Parathyroid adenoma (tissue), 2 donors: ENCODE measurements at regions not wholly inside any gene's neighbourhood (a gene's known extent, or its start where the extent isn't known, plus 50 kb on each side); places are given as distances from the start of the nearest gene placed in this dataset.

Source experiments
- H2AFZ ChIP-seq: fragments of 300-600 bp; sonication (generic); one replicate; pipeline ENCODE4 v1.7.0; 2017; ENCODE audit warnings: antibody characterized with exemption, mild to moderate bottlenecking
- H3K27ac ChIP-seq: fragments of 300-600 bp; sonication (generic); one replicate; pipeline ENCODE4 v1.7.0; 2017
- H3K27me3 ChIP-seq: fragments of 300-600 bp; sonication (generic); one replicate; pipeline ENCODE4 v1.7.0; 2017; ENCODE audit warnings: low read length; ENCODE audit not compliant: control insufficient read depth, insufficient read depth
- H3K36me3 ChIP-seq: fragments of 300-600 bp; sonication (generic); one replicate; pipeline ENCODE4 v1.7.0; 2017; ENCODE audit warnings: low read length; ENCODE audit not compliant: control insufficient read depth, insufficient read depth
- H3K4me1 ChIP-seq: fragments of 300-600 bp; sonication (generic); one replicate; pipeline ENCODE4 v1.7.0; 2017; ENCODE audit warnings: control low read depth
- H3K4me2 ChIP-seq: fragments of 300-600 bp; sonication (generic); one replicate; pipeline ENCODE4 v1.7.0; 2017; ENCODE audit warnings: low read length
- H3K4me3 ChIP-seq: fragments of 300-600 bp; sonication (generic); one replicate; pipeline ENCODE4 v1.7.0; 2017; ENCODE audit warnings: low read depth, low read length
- H3K79me2 ChIP-seq: fragments of 300-600 bp; sonication (generic); one replicate; pipeline ENCODE4 v1.7.0; 2017; ENCODE audit warnings: control low read depth
- H3K9ac ChIP-seq: fragments of 300-600 bp; sonication (generic); one replicate; pipeline ENCODE4 v1.7.0; 2017; ENCODE audit warnings: mild to moderate bottlenecking
- H3K9me3 ChIP-seq: fragments of 300-600 bp; sonication (generic); one replicate; pipeline ENCODE4 v1.7.0; 2017; ENCODE audit warnings: low read length; ENCODE audit not compliant: control insufficient read depth
- CTCF ChIP-seq: fragments of 300-600 bp; sonication (generic); IDR thresholded peaks from one replicate; pipeline ENCODE4 v1.7.0; 2017; ENCODE audit warnings: antibody characterized with exemption, mild to moderate bottlenecking
- donor health status: primary hyperparathyroidism.

GRCh38 chr18:70998490-70998889 lies 709.6 kb downstream of the SOCS6 start:
- H3K4me2 ChIP-seq = no peak overlapping the region
- no peaks in the 10 kb centered on the region for H3K27me3 ChIP-seq
- H3K36me3 ChIP-seq = no peaks in the 10 kb centered on the region
- no peak overlapping the region for H2AFZ ChIP-seq
- no peak overlapping the region for H3K27ac ChIP-seq
- no peaks in the 10 kb centered on the region for H3K79me2 ChIP-seq
- no peak overlapping the region for H3K9ac ChIP-seq
- H3K9me3 ChIP-seq = no peaks in the 10 kb centered on the region
- H3K4me1 ChIP-seq = no peaks in the 10 kb centered on the region
- no peak for TF ChIP-seq CTCF
- no peak overlapping the region for H3K4me3 ChIP-seq

- no peak overlapping the region for H2AFZ ChIP-seq
These were observed 705.3 kb downstream of the SOCS6 start for GRCh38 chr18:70994116-70994515.

GRCh38 chr18:70991577-70991976 lies 702.7 kb downstream of the SOCS6 start:
- TF ChIP-seq CTCF = no peak
- Histone ChIP-seq H3K4me1 (no peaks in the 10 kb centered on the region), H3K9ac (no peak overlapping the region), H3K36me3 (no peaks in the 10 kb centered on the region), H3K4me3 (no peak overlapping the region), H2AFZ (no peak overlapping the region), H3K27ac (no peak overlapping the region), H3K9me3 (no peaks in the 10 kb centered on the region), H3K4me2 (no peak overlapping the region), H3K27me3 (no peaks in the 10 kb centered on the region), H3K79me2 (no peaks in the 10 kb centered on the region)

More at GRCh38 chr18:70994116-70994515, 705.3 kb downstream of the SOCS6 start:
- Histone ChIP-seq H3K79me2 (no peaks in the 10 kb centered on the region), H3K9me3 (no peaks in the 10 kb centered on the region), H3K4me2 (no peak overlapping the region), H3K4me1 (no peaks in the 10 kb centered on the region), H3K27me3 (no peaks in the 10 kb centered on the region), H3K27ac (no peak overlapping the region), H3K4me3 (no peak overlapping the region), H3K36me3 (no peaks in the 10 kb centered on the region), H3K9ac (no peak overlapping the region)
- TF ChIP-seq CTCF = no peak

- Histone ChIP-seq H3K27me3 (no peaks in the 10 kb centered on the region), H3K79me2 (no peaks in the 10 kb centered on the region), H3K4me2 (no peak overlapping the region), H3K9ac (no peak overlapping the region), H2AFZ (no peak overlapping the region), H3K4me3 (no peak overlapping the region), H3K9me3 (no peaks in the 10 kb centered on the region), H3K4me1 (no peaks in the 10 kb centered on the region), H3K27ac (no peak overlapping the region), H3K36me3 (no peaks in the 10 kb centered on the region)
- TF ChIP-seq CTCF = no peak
These were observed 697.1 kb downstream of the SOCS6 start for GRCh38 chr18:70985948-70986347.

GRCh38 chr18:70982292-70982691 lies 693.4 kb downstream of the SOCS6 start:
- Histone ChIP-seq H3K4me2 (no peak overlapping the region), H3K27ac (no peak overlapping the region), H3K36me3 (no peaks in the 10 kb centered on the region), H3K27me3 (no peaks in the 10 kb centered on the region), H3K4me3 (no peak overlapping the region), H3K79me2 (no peaks in the 10 kb centered on the region), H2AFZ (no peak overlapping the region), H3K4me1 (no peaks in the 10 kb centered on the region), H3K9ac (no peak overlapping the region), H3K9me3 (no peaks in the 10 kb centered on the region)
- TF ChIP-seq CTCF = no peak
